ENCODE measurements at regions not wholly inside any gene's neighbourhood (a gene's known extent, or its start where the extent isn't known, plus 50 kb on each side); places are given as distances from the start of the nearest gene placed in this dataset.

DNA sequence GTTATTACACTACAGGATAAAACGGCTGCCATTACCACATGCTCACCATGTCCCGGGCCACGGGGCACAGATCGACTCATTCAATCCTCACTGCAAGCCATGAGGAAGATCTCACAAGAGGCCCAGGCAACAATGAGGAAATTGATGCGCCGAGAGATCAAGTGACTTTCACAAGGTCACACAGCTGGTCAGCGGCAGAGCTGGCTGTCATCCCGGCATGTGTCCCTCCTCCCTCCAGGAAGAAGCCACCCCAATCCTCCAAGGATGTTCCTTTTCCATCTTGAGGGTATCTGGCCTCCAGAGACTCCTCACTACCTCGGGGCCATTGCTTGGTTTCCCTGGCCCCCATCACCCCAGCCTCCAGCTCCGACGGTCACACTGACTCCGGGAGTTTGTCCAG lies 65.3 kb upstream of the GLI2 start:
- Histone ChIP-seq H2BK120ac (replicated peaks; ENCODE audit: low read depth, low read length) (no peak overlapping the region), H3K27ac (ENCODE audit: low read depth, low read length) (no peak overlapping the region), H3K79me1 (ENCODE audit: low read depth, low read length) (no peaks in the 10 kb centered on the region), H4K20me1 (replicated peaks in 1 of 2; ENCODE audit: control insufficient read depth in 1 of 2, insufficient read depth in 2 of 2, low read length in 2 of 2) (no peaks in the 10 kb centered on the region), H3K23ac (ENCODE audit: insufficient read length) (no peak overlapping the region), H3K18ac (ENCODE audit: extremely low read depth, low read length) (no peak overlapping the region), H2BK20ac (ENCODE audit: low read length) (no peak overlapping the region), H3K56ac (replicated peaks; ENCODE audit: insufficient read length, low read depth, low read length) (no peak overlapping the region), H2AFZ (ENCODE audit: low read length) (no peak overlapping the region), H3K4me1 (replicated peaks in 1 of 4; ENCODE audit: control insufficient read depth in 3 of 4, insufficient read depth in 4 of 4, low read length in 3 of 4) (peaks cover 0 to 6% (median 0%) of the 10 kb centered on the region in 4 experiments; a peak in 2 of 7 replicates), H3K9ac (replicated peaks in 1 of 4; ENCODE audit: extremely low read depth in 1 of 4, low read depth in 3 of 4, low read length in 3 of 4) (no peak overlapping the region), H3K9me3 (ENCODE audit: insufficient read depth in 2 of 2, low read depth in 1 of 2, low read length in 1 of 2) (peaks cover 2 to 8% of the 10 kb centered on the region in 2 experiments; a peak in 2 of 4 replicates), H3K4ac (replicated peaks; ENCODE audit: insufficient read length, low read depth, low read length) (no peak overlapping the region), H3K23me2 (ENCODE audit: low read depth, low read length) (no peaks in the 10 kb centered on the region), H4K5ac (ENCODE audit: insufficient read length, low read depth, low read length) (no peak overlapping the region), H3K79me2 (ENCODE audit: control insufficient read depth in 1 of 2, insufficient read depth in 2 of 2, low read length in 2 of 2) (no peaks in the 10 kb centered on the region), H2BK5ac (ENCODE audit: low read depth, low read length) (no peak overlapping the region), H3K36me3 (ENCODE audit: control insufficient read depth in 2 of 4, insufficient read depth in 4 of 4, low read length in 3 of 4) (no peaks in the 10 kb centered on the region), H4K8ac (ENCODE audit: extremely low read depth, insufficient read depth, low read length) (no peak overlapping the region), H3K27me3 (replicated peaks in 1 of 4; ENCODE audit: control insufficient read depth in 3 of 4, extremely low read depth in 1 of 4, insufficient read depth in 3 of 4, low read length in 3 of 4) (peaks cover 0 to 25% (median 23%) of the 10 kb centered on the region in 4 experiments; a peak in 6 of 7 replicates), H3K14ac (ENCODE audit: insufficient read length) (no peak overlapping the region), H2BK15ac (ENCODE audit: low read length) (no peak overlapping the region), H4K91ac (replicated peaks; ENCODE audit: insufficient read length, low read length) (no peak overlapping the region), H3K4me3 (ENCODE audit: extremely low read depth in 1 of 4, insufficient read depth in 2 of 4, low read depth in 3 of 4, low read length in 4 of 4) (no peak overlapping the region), H3K4me2 (ENCODE audit: insufficient read depth in 1 of 2, low read depth in 2 of 2, low read length in 2 of 2) (peak overlapping the region in 1 of 2 experiments; percentile 24; a peak in 1 of 4 replicates), H2BK12ac (ENCODE audit: low read depth, low read length) (peak overlapping the region; percentile 39; the same call in 1 of the 2 replicates), H2AK5ac (ENCODE audit: low read depth, low read length) (no peak overlapping the region)
- no peak for TF ChIP-seq KDM5A (IDR thresholded peaks at IDR 0.05; ENCODE audit: low read length)
- POLR2A ChIA-PET (ENCODE audit: partially characterized antibody), result no interaction called here
- DNase-seq (ENCODE audit: low read depth in 1 of 2, low spot score in 2 of 2), result no peak
- no peak for FAIRE-seq
- 88% methylated on average over 12 of the region's 12 CpGs; no CpG with 5 or more reads in 1 of the 2 experiments for WGBS, 2 experiments (ENCODE audit: extremely low coverage in 1 of 2, insufficient coverage in 1 of 2, insufficient read length in 1 of 2, insufficient replicate concordance in 2 of 2, low coverage in 1 of 2, low lambda C conversion rate in 2 of 2, missing lambda C conversion rate in 1 of 2)
- CTCF ChIA-PET (ENCODE audit: partially characterized antibody), result interaction anchor here (0.6 to 5.7 kb wide), 40 partner anchors 11 to 1230 kb away, joined by 3 to 58 read pairs (median 4); no protein-coding TSS in a partner anchor
